Right atrium auricular region (tissue), 2 donors: ENCODE measurements at regions not wholly inside any gene's neighbourhood (a gene's known extent, or its start where the extent isn't known, plus 50 kb on each side); places are given as distances from the start of the nearest gene placed in this dataset.

Source experiments
- DNase-seq: peaks from one replicate; pipeline ENCODE4 v3.0.0-alpha.2; 2019; ENCODE audit warnings: low spot score
- H3K27ac ChIP-seq, 2 donors: fragments of 200-600 bp; sonication (generic); 1 replicate in 1 of 2; 2 replicates in 1 of 2; pipeline ENCODE4 v1.5.1; 2016 to 2019
- H3K27me3 ChIP-seq, 2 donors: fragments of 200-600 bp; sonication (generic); one replicate each; pipeline versions ENCODE4 v1.5.1 to v1.6.0; 2017 to 2019
- H3K36me3 ChIP-seq: fragments of 200-600 bp; sonication (generic); one replicate; pipeline ENCODE4 v1.5.1; 2016
- H3K4me1 ChIP-seq, 2 donors: fragments of 200-600 bp; sonication (generic); one replicate each; pipeline versions ENCODE4 v1.5.1 to v1.6.0; 2017 to 2019
- H3K4me3 ChIP-seq, 2 donors: fragments of 200-600 bp; sonication (generic); 1 replicate in 1 of 2; 2 replicates in 1 of 2; pipeline ENCODE4 v1.5.1; 2017 to 2019; ENCODE audit warnings: mild to moderate bottlenecking in 1 of 2, moderate library complexity in 1 of 2
- H3K9me3 ChIP-seq, 2 donors: fragments of 200-600 bp; sonication (generic); one replicate each; pipeline ENCODE4 v1.5.1; 2019
- CTCF ChIP-seq, 2 donors: fragments of 200-600 bp; sonication (generic); IDR thresholded peaks; one replicate each; pipeline ENCODE4 v1.5.1; 2019; ENCODE audit warnings: antibody characterized with exemption in 2 of 2

GRCh38 chr4:124918559-124919122 lies 206.1 kb upstream of the ANKRD50 start:
- H3K4me1 ChIP-seq: no peaks in the 10 kb centered on the region
- no peak for DNase-seq
- no peak overlapping the region for H3K27ac ChIP-seq
- H3K9me3 ChIP-seq: no peaks in the 10 kb centered on the region
- no peak overlapping the region for H3K4me3 ChIP-seq
- H3K27me3 ChIP-seq: no peaks in the 10 kb centered on the region
- no peak for TF ChIP-seq CTCF (IDR thresholded peaks at IDR 0.05)
- no peaks in the 10 kb centered on the region for H3K36me3 ChIP-seq

- TF ChIP-seq CTCF (IDR thresholded peaks at IDR 0.05): no peak
- H3K4me1 ChIP-seq: no peaks in the 10 kb centered on the region
- no peak overlapping the region for H3K27ac ChIP-seq
- no peaks in the 10 kb centered on the region for H3K36me3 ChIP-seq
- peaks cover 0 to 20% of the 10 kb centered on the region in 2 donors for H3K9me3 ChIP-seq
- H3K27me3 ChIP-seq: no peaks in the 10 kb centered on the region
- no peak overlapping the region for H3K4me3 ChIP-seq
- DNase-seq: no peak
Observed at GRCh38 chr4:124915073-124915472, 202.5 kb upstream of the ANKRD50 start.

- DNase-seq: no peak
- Histone ChIP-seq H3K4me1 (no peaks in the 10 kb centered on the region), H3K4me3 (no peak overlapping the region), H3K27ac (no peak overlapping the region), H3K9me3 (peaks cover 0 to 20% of the 10 kb centered on the region in 2 donors), H3K27me3 (no peaks in the 10 kb centered on the region), H3K36me3 (no peaks in the 10 kb centered on the region)
- TF ChIP-seq CTCF (IDR thresholded peaks at IDR 0.05): no peak
Observed at GRCh38 chr4:124913237-124913636, 200.7 kb upstream of the ANKRD50 start.

GRCh38 chr4:124910327-124910726 lies 197.8 kb upstream of the ANKRD50 start:
- Histone ChIP-seq H3K27me3 (no peaks in the 10 kb centered on the region), H3K36me3 (no peaks in the 10 kb centered on the region), H3K4me3 (no peak overlapping the region), H3K4me1 (no peaks in the 10 kb centered on the region), H3K9me3 (peaks cover 0 to 20% of the 10 kb centered on the region in 2 donors), H3K27ac (no peak overlapping the region)
- no peak for DNase-seq
- TF ChIP-seq CTCF (IDR thresholded peaks at IDR 0.05): no peak

- no peak for TF ChIP-seq CTCF (IDR thresholded peaks at IDR 0.05)
Observed at GRCh38 chr4:124907881-124908280, 195.3 kb upstream of the ANKRD50 start.

GRCh38 chr4:124905441-124905840 lies 192.9 kb upstream of the ANKRD50 start:
- Histone ChIP-seq H3K4me1 (peaks cover 0 to 14% of the 10 kb centered on the region in 2 donors), H3K27ac (no peak overlapping the region), H3K4me3 (no peak overlapping the region), H3K9me3 (no peaks in the 10 kb centered on the region), H3K27me3 (no peaks in the 10 kb centered on the region), H3K36me3 (no peaks in the 10 kb centered on the region)
- no peak for TF ChIP-seq CTCF (IDR thresholded peaks at IDR 0.05)
- DNase-seq: no peak

More at GRCh38 chr4:124907881-124908280, 195.3 kb upstream of the ANKRD50 start:
- DNase-seq: no peak
- Histone ChIP-seq H3K27ac (no peak overlapping the region), H3K36me3 (no peaks in the 10 kb centered on the region), H3K4me3 (no peak overlapping the region), H3K4me1 (peaks cover 0 to 14% of the 10 kb centered on the region in 2 donors), H3K27me3 (no peaks in the 10 kb centered on the region), H3K9me3 (peaks cover 0 to 13% of the 10 kb centered on the region in 2 donors)
